ENCODE measurements at regions not wholly inside any gene's neighbourhood (a gene's known extent, or its start where the extent isn't known, plus 50 kb on each side); places are given as distances from the start of the nearest gene placed in this dataset.
A peak's percentile ranks its signal among the peaks of the same experiment; 100 is the strongest.

DNA sequence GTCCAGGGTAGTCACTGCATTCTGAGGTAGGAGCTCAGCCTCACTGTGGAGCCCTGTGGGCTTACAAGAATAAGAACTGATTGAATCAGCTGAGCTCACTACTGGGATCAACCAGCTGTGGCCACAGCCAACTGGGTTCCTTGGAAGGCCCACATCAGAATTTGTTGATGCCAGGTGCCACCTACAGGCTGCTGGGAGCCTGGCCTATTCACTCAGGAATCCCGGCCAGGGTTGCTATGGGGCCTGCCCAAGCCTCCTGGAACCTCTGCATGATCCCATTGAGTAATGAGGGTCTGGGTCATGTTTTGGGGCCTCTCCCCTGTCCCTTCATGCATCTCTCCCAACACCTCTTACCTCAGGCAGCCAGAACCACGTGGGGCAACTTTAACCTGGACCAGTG lies 53.9 kb upstream of the KIAA1210 start:
- peak in 1 of 2 donors; percentile 5 for DNase-seq

DNA sequence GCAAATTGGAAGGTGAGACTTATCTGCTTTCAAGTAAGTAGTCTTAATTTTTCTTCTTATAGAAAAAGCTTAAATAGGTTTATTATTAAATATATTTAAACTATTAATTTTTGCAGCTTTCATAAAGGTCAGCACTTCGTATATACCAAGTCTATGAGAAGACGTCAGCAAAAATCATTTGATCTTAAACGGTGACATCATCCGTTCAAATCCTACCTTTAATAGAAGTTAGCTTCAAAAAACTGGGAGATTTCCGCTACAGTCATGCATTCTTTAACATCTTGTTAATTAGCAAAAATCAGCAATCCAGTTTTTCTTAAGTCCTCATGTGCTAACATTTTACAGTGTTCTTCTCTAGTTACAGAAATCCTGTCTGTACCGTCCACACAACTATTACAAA lies 49.9 kb upstream of the PGRMC1 start:
- DNase-seq, result no peak

Measured in inflammatory macrophage (primary cell).